Nucleus accumbens (tissue), 56 donors: ENCODE measurements at regions not wholly inside any gene's neighbourhood (a gene's known extent, or its start where the extent isn't known, plus 50 kb on each side); places are given as distances from the start of the nearest gene placed in this dataset.

Experiments used
- DNase-seq, 56 donors: peaks; one replicate each; lab custom pipeline; 2025; lab: John Stamatoyannopoulos, UW

- no peak for DNase-seq
Measured at GRCh38 chr19:31745731-31746130, 396.5 kb upstream of the TSHZ3 start.

GRCh38 chr19:31749231-31749630 is 400.0 kb upstream of the TSHZ3 start:
- DNase-seq, result no peak

GRCh38 chr19:31759359-31759758 is 410.1 kb upstream of the TSHZ3 start:
- no peak for DNase-seq

- DNase-seq, result no peak
Measured at GRCh38 chr19:31761281-31761913, 412.2 kb upstream of the TSHZ3 start.

- no peak for DNase-seq
Measured at GRCh38 chr19:31770223-31770622, 421.0 kb upstream of the TSHZ3 start.

GRCh38 chr19:31772915-31773314 is 423.7 kb upstream of the TSHZ3 start:
- DNase-seq, result no peak

GRCh38 chr19:31781542-31781941 is 432.3 kb upstream of the TSHZ3 start:
- no peak for DNase-seq

GRCh38 chr19:31783592-31783991 is 434.4 kb upstream of the TSHZ3 start:
- DNase-seq, result no peak

- DNase-seq, result no peak
Measured at GRCh38 chr19:31784671-31785101, 435.4 kb upstream of the TSHZ3 start.

GRCh38 chr19:31801611-31802010 is 452.4 kb upstream of the TSHZ3 start:
- no peak for DNase-seq

- DNase-seq, result no peak
Measured at GRCh38 chr19:31803835-31804446, 454.7 kb upstream of the TSHZ3 start.

- DNase-seq, result no peak
Measured at GRCh38 chr19:31804668-31805067, 455.4 kb upstream of the TSHZ3 start.

GRCh38 chr19:31810536-31811109 is 461.4 kb upstream of the TSHZ3 start:
- DNase-seq, result no peak

- DNase-seq, result no peak
Measured at GRCh38 chr19:31817971-31818797, 468.9 kb upstream of the TSHZ3 start.

- DNase-seq, result peak in 2 of 56 donors; percentile 1 to 2
Measured at GRCh38 chr19:31818798-31819105, 469.5 kb upstream of the TSHZ3 start.

- DNase-seq, result no peak
Measured at GRCh38 chr19:31819837-31820236, 470.6 kb upstream of the TSHZ3 start.

- no peak for DNase-seq
Measured at GRCh38 chr19:31821346-31821745, 472.1 kb upstream of the TSHZ3 start.

- no peak for DNase-seq
Measured at GRCh38 chr19:31825134-31826094, 476.2 kb upstream of the TSHZ3 start.

- DNase-seq, result no peak
Measured at GRCh38 chr19:31826325-31826724, 477.1 kb upstream of the TSHZ3 start.

- DNase-seq, result no peak
Measured at GRCh38 chr19:31831421-31832175, 482.4 kb upstream of the TSHZ3 start.
